GM11168 (cell line): ENCODE measurements at regions not wholly inside any gene's neighbourhood (a gene's known extent, or its start where the extent isn't known, plus 50 kb on each side); places are given as distances from the start of the nearest gene placed in this dataset.

Experiments
- in situ Hi-C: fragments of 300-500 bp; cut with MboI; formaldehyde crosslinking; loops from one replicate; pipeline ENCODE4 v1.12.0; 2022; ENCODE audit warnings: low sequenced_read_pairs; ENCODE audit not compliant: unreplicated experiment

DNA sequence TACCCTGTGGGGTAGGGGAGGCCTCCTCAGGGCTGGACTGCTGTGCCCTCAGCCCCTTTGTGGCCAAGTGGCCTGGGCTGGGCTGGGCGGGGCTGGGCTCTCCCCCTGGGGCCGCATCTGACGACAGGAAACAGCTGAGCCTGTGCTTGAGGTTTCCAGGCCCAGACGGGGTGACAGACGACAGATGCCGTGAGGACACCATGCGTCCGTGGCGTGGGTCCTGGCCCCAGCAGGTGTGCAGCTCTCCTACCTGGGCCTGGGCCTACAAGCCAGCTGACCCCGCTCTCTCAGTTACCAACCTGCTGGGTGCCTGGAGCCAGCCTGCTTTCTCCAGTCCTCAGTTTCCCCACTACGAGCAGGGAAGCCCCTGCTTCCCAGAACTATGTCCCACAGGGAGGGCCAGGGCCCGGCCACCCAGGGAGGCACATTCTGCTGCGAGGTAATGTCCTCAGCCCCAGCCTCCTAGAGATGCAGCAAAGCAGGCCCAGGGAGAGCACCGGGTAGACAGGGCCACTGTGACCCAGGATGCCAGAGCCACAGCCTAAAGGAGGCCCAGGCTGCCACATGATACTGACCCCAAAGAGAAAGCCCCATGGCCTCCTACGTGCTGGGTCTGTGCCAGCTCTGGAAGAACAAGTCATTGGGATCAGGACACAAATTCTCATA, 181.3 kb downstream of the IGLL1 start:
- in situ Hi-C loops, result loop anchor here (25.0 kb wide), 1 partner anchor 212 kb away; the partner anchor contains the start of gene BCR

DNA sequence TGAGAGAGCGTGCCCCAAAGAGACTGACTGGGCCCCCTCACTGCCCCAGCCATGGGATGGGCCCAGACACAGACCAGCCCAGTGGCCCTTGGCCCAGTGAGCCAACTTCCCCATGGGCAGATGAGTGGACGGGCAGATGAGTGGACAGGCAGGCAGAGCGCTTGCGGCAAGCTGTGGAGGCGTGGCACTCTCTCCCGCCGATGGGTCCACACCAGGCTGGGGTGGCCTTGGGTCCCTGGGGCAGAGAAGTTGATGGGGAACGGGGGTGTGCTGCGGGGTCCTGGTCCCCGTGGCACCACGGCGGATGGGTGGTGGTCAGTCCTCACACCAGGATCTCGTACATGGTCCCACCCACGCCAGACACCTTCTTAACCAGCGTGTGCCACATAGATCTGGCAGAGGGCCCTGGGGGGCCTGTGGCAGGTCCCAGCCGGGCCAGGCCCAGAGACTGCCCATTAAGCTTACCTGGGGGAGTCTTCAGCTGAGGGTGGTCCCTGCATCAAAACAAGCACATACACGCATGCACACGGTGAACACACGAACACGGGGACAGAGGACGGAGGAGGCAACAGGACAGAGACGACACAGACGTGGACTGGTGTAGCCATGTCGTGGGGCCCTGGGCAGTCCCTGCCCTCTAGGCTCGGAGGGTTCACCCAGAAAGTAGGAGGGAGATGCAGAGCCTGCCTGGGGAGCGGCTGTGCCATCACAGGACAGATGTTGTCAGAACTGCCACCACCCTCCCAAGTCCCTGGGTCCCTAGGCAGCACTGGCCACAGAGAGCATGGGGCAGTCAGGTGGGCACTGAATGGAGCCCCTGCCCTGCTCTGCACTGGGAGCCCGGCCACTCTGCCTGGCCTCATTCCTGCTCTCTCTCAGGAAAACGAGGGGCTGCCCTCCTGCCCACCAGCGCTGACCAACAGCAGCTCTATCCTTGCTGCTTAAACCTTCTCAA, 182.2 kb downstream of the IGLL1 start:
- in situ Hi-C loops, result loop anchor here (25.0 kb wide), 1 partner anchor 211 kb away; the partner anchor contains the start of gene BCR

DNA sequence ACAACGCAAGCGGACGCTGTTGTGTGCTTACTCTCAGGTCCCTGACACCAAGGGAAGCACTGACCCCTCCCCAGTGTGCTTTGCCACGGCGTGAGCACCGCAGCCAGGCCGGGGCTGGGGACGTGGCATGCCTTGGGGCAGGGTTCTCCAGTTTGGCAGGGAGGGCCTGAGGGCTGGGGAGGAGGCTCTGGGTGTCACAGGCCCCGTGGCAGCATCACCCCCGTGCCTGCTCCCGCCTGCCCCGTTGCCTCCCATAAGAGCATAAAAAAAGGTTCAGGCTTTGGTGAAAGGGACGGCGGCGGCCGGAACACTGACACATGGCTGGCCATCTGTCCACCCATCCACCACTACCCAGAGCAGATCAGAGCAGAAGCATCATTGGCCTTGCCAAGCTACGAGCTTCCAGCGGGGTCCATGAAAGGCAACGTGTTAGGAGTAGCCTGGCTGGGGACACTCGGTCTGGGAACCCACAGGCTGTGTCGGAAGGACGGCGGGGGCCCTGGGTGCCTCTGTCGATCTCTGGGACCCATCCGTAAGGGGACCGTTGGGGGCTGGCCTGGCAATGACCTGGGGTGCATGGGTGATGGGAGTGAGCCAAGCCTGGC, 183.0 kb downstream of the IGLL1 start:
- in situ Hi-C loops, result loop anchor here (25.0 kb wide), 1 partner anchor 210 kb away; the partner anchor contains the start of gene BCR

DNA sequence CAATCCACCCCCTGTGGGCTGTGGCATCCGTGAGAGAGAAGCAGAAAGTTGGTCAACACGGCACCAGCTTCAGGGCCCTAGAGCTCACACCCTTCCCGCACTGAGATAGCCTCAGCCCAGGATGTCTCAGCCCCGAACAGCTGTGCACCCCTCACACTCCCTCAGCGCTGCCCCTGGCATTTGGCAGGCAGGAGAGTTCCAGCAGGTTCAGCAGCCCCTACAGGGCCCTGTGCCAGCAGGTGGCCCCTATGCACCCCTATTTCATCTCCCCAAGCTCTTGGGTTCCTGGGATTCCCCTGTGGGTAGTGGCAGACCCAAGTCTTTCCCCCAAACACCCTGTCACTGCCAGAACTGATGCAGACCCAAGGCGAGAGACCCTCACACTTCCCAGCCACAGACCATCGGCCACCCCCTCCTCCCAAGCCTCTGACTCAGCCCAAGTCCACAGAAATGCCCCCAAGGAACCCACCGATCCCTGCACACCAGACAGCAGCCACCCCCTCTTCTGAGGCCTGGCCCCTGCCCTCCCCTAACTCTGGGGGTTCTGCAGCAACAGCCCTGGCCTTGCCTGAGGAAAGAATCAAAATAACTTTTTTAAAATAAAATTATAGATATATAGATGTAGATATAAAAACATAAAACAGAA, 183.6 kb downstream of the IGLL1 start:
- in situ Hi-C loops, result loop anchor here (25.0 kb wide), 1 partner anchor 209 kb away; the partner anchor contains the start of gene BCR

DNA sequence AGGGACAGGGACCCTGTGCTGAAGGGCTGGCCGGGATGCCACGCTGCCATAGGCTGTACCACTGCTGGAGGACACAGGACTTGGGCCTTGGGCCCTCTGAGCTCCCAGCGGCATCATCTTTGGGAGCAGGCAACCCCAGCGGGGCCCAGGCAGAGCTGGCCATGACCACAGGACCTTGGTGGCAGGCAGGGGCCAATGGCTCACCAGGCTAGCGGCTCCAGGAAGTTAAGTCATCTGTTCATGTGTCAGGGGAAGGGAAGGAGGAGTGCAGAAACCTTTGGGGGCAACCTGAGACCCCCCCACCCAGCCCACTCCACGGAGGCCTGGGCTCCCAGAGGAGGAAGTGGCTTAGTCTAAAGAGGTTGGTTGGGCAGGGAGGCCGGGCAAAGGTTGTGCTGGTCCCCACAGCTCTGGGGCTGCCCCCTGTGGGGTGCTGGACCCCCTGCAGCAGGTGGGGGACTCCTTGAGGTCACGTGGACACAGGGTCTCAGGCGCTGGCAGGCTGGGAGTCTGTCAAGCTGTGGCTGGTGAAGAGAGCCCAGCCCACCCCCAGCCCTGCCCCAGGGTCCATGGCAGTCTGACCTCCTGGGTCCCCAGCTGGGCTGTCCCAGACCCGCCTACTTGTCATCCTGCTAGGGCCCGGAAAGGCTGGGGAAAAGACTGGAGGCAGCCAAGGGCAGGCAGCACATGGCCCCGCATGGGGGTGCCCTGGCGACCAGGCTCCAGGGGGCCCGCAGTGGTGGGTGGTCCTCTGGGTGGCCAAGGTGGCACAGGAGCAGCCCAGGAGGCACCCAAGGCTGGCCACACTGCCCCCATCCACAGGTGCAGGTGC, 184.3 kb downstream of the IGLL1 start:
- in situ Hi-C loops, result loop anchor here (25.0 kb wide), 1 partner anchor 208 kb away; the partner anchor contains the start of gene BCR

DNA sequence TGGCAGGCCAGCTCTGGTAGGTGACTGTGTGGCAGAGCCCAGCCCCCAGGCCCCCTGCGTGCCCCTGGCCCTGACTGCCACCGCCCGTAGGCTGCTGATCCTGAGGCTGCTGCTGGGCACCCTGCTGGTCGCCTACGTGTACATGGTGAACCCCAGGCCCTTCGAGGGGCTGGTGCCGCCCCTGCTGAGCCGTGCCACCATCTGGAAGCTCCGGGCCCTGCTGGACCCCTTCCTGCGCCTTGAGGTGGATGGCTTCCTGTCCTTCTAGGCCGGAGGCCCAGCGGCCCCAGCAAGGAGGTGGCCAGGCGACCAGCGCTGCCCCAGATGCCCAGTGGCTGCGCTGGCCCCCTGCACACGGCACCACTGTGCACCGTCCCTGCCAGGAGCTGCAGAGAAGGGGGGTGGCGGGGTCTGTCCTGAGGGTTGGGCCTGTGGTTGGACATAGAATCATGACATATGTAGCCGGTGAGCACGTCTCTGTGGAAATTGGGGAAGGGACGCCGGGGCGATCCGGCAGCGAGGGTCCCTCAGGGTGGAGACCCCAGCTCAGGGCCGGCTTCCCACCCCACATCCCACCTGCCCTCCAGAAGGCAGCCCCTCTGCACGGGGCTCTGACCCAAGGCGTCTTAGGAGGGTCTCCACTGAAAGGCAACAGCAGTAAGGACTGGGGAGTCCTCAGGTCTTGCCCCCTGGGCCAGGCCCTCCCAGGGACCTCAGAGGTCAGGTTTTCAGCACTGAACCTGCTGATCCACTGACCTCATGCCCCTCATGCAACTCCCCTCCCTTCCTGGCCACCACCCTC, 185.4 kb downstream of the IGLL1 start:
- in situ Hi-C loops, result loop anchor here (25.0 kb wide), 1 partner anchor 207 kb away; the partner anchor contains the start of gene BCR

DNA sequence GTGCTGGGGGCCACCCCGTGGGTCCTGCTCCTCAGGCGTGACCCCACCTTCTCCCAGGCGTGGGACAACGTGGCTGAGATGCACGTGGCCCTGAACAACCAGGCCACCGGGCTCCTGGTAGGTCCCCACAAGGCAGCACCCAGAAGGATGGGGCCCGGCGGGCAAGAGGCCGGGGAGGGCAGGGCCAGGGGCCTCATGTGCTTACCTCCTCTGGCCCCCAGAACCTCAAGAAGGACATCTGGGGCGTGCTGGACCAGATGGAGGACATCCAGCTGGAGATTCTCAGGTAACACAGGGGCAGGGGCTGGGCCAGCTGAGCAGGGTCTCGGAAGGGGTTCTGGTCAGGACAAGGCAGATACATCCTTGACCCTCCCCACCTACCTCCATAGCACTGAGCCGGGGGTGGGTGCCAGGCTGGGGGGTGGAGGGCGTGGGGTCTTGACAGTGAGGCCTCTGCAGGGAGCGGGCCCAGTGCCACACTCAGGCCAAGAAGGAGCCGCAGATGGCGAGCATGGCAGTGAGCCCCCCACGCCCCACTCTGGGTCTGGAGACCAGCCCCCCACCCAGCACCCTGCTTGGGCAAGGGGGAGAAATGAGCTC, 186.3 kb downstream of the IGLL1 start:
- in situ Hi-C loops, result loop anchor here (25.0 kb wide), 1 partner anchor 207 kb away; the partner anchor contains the start of gene BCR

DNA sequence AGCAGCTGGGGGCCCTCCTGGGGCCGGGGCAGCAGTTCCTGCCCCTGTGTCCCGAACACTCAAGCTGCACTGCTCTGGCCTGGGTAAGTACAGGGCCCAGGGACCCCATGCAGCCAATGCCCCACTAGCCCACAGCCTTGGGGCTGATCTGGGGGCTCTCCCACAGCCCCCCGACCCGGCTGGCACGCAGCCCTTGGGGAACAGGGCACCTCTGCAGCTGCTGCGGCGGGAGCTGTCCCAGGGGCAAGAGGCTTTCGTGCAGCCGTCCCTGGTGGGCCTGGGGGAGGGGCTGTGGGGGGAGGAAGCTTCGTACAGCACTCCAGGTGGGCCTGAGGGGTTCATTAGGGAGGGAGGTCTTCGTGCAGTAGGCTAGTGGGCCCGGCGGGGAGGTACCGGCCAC, 186.9 kb downstream of the IGLL1 start:
- in situ Hi-C loops, result loop anchor here (25.0 kb wide), 1 partner anchor 206 kb away; the partner anchor contains the start of gene BCR

DNA sequence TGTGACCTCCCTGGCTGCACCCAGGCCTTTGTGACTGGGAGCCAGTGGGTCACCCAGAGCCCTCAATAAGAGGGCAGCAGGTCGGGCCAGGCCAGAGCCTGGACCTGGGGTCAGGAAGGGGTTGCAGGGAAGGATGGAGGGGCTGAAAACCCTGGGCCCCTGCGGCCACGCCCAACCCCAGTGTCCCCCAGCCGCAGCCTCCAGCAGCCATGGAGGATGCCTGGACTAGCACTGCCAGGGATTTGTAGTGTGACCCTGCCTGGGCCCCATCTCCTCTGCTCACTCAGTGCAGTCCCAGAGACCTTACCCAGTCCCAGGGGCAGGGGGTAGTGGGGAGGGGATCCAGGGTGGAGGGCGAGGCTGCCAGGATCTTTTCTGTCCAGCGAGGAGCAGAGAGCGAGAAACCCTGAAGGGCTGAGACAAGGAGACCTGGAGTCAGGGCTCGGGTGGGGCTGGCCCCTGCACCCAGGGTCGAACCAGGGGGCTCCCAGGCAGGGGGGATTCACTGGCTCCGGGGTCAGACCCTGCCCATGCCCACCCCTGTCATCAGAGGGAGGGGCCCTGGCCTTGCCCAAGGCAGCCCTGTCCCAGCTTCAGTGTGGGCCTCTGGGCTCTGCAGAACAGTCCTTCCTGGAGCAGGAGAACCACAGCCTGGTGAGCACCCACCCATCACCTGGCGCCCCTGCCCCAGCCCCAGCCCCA, 187.5 kb downstream of the IGLL1 start:
- in situ Hi-C loops, result loop anchor here (25.0 kb wide), 1 partner anchor 205 kb away; the partner anchor contains the start of gene BCR

DNA sequence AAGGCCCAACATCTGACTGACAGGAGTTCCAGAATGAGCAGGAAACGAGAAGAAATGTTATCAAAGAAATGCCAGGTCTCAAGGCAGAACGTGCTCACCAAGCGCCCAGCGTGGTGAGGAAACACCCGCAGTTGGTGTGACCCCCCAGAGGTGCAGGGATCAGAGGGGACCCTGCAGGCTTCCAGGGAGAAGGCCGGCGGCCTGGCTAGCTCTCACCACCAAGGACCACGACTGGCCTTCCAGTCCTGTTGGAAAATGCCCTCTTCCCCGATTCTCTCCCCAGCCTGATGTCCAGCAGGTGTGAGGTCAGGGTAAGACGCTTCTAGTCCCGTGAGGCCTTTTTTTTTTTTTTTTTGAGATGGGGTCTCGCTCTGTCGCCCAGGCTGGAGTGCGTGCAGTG, 189.1 kb downstream of the IGLL1 start:
- in situ Hi-C loops, result loop anchor here (25.0 kb wide), 1 partner anchor 204 kb away; the partner anchor contains the start of gene BCR

DNA sequence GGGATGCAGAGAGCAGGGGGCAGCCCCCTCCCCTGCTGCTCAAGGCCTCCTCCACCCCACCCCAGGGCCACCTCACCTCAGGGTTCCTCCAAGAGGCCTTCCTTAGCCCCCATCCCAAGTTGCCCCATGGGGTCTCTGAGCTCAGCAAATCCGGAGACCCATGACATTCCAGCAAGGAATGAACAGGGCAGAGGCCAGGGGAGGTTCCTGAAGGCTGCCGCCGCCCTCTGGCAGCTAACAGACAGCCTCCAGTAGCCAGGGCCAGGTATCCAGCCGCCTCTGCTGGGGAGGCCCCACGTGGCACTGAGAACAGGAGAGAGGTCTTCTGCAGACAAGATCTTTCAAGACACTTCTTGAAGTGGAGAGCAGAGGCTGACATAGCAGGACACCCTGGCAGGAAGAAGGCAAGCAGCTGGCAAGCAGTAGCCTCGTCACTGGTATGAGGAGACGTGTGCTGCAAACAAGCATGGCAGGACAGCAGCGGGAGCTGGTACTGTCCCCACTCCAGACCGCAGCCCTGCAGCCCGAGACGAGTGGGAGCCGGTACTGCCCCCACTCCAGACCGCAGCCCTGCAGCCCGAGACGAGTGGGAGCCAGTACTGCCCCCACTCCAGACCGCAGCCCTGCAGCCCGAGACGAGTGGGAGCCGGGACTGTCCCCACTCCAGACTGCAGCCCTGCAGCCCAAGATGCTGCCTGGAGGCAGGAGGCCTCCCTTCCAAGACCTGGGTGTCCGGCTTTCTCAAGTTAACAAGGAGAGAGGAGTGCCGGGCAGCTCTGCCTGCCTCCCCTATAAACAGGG, 190.6 kb downstream of the IGLL1 start:
- in situ Hi-C loops, result loop anchor here (25.0 kb wide), 1 partner anchor 202 kb away; the partner anchor contains the start of gene BCR

DNA sequence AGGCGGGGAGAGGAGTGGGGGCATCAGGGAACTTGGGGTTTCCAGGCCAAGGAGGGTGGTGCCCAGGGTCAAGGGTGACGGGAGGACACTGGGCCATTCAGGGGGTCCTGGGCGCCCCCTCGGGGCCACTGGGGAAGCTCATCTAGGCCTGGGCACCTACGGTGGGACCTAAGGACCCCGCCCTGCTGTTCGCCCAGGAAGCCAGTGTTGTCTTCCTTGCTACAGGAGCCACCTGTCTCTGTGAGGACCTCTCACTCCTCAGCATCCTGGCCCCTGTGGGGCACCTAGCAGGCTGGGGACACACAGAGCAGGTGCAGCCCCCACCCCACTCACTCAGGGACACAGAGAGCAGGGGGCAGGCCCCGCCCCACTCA, 191.6 kb downstream of the IGLL1 start:
- in situ Hi-C loops, result loop anchor here (25.0 kb wide), 1 partner anchor 201 kb away; the partner anchor contains the start of gene BCR

DNA sequence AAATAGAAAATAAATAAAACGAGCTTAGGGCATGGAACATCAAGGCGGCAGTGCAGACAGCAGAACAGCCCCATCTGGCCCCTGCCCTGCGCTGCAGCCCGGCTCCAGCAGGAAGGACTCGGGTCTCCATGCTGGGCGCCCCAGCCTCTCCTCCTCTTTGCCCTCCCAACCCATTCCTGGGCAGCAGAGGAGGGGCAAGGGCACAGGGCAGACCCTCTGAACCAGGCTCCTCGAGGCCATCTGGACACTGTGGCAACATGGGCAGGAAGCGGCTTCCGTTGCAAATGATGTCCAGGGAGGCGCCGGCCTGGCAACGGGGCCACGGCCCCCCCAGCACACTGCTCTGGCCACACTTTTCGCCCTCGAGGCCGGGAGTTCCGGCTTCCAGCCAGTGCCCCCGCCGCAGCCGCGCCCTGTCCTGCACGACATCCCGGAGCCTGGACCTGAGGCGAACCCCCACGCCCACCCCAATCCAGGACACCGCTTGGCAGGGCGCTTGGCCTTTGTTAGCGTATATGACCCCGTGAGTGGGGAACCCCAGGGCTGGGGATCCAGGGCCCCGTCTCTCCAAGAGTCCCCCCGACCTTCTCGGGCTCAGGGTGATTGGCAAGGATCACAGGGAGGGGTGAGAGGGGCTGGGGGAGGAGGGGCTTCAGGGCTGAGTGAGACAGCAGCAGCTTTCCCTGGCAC, 192.1 kb downstream of the IGLL1 start:
- in situ Hi-C loops, result loop anchor here (25.0 kb wide), 1 partner anchor 201 kb away; the partner anchor contains the start of gene BCR

DNA sequence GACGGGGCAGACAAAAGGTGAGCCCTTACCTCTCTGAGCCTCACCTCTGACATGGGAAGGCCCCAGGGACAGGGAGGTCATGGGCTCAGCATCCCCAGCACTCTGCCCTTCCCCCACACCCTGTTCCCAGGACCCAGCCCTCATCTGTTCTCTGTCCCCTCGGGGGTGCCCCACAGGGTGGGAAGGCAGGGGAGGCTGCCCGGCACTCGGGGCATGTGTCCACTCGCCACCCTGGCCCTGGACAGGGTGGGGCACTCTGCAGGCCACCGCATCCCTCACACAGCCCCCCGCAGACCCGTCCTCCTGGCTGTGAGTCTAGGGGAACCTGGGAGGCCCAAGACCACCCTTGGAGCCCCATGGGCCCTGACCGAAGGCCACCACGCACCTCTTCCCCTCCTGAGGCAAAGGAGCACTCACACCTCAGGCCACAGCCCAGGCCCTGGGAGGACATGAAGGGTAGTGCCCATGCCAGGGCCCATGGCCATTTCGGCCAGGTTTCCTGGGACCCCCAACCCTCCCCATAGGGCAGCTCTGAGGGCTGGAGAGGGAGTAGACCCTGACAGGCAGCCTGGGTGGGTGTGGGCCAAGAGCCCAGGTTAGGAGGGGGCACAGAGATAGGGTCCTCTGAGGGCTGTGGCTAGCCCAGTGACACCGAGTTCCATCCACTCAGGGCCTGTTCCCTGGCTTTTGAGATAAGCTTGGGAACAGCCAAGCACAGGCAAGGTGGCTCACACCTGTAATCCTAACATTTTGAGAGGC, 193.1 kb downstream of the IGLL1 start:
- in situ Hi-C loops, result loop anchor here (25.0 kb wide), 1 partner anchor 200 kb away; the partner anchor contains the start of gene BCR
